Muscle of arm (tissue), 1 donor: ENCODE measurements at regions not wholly inside any gene's neighbourhood (a gene's known extent, or its start where the extent isn't known, plus 50 kb on each side); places are given as distances from the start of the nearest gene placed in this dataset.
"Not testable (repeated sequence)": the region's sequence is repeated elsewhere in the genome, so short reads cannot be mapped to it uniquely, and the experiment has no call there.

ENCODE experiments used
- DNase-seq: peaks from one replicate; pipeline ENCODE4 v3.0.0-alpha.2; 2013

DNA sequence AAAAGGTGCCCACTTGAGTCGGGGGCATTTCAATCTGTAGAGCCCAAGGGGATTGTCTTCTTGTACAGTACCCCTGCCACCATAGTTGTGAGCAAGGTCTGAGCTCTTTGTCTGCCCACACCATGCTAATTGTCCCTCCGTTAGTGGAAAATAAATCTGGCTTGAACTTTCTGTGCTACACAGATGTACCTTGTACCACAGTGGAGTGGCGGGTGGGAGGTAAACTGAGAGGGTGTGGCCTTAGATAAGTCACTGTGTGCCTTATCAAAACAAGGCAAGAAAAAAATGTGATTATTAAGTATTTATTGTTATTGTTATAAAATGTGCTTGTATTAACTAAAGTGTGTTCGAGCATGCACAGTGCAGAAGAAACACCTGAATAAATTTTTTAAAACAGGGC, 242.9 kb upstream of the C2CD4B start:
- no peak for DNase-seq

DNA sequence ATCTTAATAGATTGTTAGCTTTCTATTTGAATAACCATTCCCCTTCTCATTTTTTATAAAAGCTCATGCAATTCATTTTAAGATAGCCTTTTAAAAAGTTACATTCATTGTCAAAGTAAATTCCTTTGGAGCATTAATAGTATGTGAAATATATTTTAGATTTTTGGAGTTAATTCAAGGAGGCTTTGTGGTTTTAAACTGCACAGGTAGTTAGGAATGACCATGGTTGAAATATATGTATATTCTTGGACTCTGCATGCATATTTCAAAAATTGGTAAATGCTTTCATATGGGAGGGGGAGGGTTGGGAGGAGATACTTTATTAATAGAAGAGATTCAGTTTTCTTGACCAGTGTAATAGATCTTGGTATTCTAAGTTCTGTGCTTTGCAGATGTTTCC, 244.4 kb upstream of the C2CD4B start:
- DNase-seq: no peak

DNA sequence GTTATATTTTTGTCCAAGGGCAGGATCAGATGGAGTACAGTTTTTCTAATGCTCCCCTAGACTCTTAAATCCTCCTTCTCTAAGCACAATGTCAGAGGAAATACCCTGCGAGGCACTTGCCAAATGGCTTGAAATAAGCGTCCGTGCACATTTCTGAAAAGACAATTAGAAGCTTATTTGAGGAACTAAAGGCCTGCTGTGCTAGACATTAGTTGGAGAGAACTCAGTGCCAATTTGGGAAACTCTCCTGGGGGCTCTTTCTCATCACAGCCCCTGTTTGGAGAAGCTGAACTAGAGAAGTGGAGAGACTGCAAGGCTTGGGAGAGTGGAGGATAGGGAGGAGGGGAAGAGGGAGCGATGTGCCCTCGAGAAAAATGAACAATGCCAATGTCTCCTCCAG, 247.6 kb upstream of the C2CD4B start:
- peak; percentile 33 for DNase-seq

DNA sequence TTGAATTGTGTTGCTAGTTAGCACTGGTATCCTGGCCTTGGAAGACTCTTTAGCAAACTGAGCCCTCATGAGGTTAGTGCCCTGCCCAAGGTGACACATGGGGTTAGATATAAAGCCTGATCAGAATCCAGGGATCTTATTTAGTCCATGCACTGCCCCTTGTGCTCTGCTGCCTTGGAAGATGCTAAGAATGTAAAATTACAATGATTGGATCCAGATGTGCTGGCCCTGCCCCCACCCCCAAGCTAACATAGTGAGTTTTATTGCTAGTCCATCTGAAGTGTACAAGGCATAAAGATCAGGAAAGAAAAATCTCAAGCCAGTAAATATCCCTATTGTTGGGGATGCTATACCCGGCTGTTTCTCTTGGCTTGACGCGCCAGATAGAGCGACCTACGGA, 248.1 kb upstream of the C2CD4B start:
- DNase-seq: peak; percentile 77

DNA sequence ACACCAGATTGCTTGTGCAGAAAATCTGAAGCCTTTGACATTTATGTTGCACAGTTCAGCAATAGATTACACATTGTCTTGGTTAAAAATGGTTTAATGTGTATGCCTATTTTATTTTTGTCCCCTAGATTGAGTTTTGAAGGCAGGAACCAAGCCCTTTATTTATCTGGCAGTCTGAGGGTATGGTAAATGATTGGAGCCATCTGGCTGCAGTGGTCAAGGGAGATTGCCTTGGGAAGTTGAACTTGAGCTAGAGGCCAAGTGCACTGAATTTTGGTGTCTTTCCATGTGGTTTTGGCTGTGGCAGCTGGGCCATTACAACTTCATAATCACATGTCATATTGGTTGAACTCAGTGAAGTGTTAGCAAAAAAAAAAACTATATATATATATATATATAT, 248.7 kb upstream of the C2CD4B start:
- no peak for DNase-seq

DNA sequence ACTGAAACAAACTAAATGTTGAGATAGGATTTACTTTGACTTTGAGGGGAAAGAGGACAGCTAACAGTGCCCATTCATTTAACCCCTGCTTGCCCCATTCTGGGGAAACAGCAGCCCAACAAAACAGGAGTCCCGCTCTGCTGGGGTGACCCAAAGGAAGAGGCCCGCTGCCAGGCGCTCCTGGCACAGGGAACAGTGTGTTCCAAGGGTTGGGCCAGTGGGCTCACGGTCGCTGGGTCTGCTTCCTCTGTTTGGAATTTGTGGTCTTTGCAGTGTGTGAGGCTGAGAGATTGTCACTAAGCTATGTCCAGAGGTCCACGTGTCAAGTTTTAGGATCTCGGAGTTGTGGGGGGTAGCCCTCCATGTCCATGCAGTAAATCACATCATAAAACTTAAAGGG, 250.4 kb upstream of the C2CD4B start:
- DNase-seq: no peak

DNA sequence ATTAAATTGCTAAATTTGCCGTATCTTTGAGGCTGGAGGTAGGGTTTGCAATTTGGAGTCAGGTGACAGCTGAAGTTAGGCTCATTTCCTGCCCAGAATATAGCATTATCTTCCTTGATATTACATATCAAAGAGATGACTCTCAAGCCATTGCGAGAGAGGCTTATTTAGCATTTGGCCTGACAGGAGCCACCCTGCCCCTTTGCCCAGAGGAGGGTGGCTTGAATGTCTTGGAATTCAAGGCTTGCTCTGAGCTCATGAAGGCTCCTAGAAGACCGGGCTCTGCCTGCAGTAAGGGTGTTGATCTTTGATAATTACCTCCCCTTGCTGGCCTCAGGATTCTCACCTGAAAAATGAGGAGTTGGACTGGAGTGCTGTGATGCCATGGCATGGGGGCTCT, 251.4 kb upstream of the C2CD4B start:
- DNase-seq: no peak

DNA sequence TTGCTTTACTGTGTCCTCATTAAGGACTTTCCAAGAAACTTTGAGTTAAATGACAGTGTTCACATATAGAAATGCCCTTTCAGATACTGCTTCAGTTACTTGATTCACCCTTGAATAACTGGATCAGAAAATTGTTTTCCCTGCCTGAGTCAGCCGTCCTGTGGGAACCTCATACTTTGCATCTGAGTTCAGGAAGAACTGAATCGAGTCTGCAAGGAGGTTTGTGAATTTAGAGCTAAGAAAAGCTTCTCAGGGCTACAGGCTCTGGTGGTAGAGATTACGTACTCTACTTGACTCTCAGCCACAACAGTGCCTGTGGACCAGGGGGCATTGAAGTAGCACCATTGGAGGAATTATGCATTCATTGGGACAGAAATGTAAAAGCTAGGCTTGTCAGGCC, 252.4 kb upstream of the C2CD4B start:
- DNase-seq: no peak

DNA sequence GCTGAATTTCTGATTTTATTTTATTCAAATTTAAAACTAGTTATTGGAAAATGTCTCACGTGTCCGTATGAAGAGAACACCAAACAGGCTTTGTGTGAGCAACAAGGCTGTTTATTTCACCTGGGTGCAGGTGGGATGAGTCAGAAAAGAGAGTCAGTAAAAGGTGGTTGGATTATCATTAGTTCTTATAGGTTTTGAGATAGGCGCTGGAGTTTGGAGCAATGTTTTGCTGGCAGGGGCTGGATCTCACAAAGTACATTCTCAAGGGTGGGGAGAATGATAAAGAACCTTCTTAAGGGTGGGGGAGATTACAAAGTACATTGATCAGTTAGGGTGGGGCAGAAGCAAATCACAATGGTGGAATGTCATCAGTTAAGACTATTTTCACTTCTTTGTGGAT, 253.4 kb upstream of the C2CD4B start:
- DNase-seq: not testable (repeated sequence)

DNA sequence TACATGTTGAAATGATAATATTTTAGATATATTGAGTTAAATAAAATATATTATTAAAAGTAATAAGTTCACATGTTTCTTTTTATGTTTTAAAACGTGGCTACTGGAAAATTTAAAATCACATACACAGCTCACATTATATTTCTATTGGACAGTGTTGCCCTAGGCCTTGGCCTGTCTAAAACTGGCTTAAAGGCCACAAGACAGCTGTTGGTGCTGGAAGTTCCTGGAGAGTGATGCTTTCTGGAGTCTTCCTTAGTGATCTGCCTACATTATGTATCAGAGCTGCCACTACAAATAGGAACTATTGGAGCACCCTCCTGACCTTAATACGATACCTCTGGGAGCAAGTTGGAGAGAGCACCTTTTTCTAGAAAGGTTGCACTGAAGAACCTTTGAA, 254.1 kb upstream of the C2CD4B start:
- DNase-seq: no peak

DNA sequence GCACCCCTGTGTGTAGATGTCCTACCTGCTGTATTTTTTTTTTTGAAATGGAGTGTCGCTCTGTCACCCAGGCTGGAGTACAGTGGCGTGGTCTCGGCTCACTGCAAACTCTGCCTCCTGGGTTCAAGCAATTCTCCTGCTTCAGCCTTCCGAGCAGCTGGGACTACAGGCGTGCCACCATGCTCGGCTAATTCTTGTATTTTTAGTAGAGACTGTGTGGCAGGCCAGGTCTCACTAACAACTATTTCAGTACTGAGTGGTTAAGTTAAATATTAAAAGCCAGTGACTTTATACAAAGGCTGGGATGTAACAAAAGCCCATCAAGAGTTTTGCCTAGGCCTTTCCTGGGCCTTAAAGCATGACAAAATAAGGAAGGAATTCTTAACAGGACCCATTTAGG, 255.3 kb upstream of the C2CD4B start:
- not testable (repeated sequence) for DNase-seq

DNA sequence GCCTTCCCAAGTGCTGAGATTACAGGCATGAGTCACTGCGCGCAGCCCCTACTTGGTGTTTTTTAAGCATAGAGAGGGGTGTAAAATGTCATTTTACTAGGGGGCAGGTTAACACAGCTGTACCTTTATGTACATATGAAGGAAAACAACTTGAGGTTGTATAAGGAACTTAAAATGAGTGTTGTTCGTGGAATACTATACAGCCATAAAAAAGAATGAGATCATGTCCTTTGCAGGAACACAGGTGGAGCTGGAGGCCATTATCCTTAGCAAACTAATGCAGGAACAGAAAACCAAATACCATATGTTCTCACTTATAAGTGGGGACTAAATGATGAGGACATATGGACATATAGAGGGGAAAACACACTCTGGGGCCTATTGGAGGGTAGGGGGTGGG, 256.2 kb upstream of the C2CD4B start:
- DNase-seq: no peak

DNA sequence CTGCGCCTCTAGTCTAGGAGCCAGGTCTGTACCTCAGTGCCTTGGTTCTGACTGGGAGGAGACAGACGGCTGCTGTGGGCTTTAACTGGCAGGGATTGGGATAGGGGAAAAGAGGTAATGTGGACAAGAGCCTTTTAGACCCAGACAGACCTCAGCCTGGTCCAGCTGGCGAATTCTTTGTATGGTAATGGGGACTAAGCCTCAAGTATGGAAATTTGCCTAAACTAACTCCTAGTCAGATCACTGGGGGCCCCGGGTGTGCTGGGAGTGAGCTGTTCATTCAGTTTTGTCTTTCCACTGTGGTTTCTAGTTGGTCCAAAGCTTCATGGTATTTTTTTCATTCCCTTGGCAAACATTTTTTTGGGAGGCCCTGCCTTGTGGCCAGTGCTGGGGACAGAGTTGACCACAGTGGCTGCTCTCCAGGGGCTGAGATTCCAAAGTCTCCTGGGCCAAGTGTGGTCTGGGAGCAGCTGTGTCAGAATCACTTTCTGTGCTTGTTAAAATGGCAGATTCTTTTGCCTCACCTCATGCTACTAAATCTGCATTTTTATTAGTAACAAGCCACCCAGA, 261.4 kb upstream of the C2CD4B start:
- no peak for DNase-seq

DNA sequence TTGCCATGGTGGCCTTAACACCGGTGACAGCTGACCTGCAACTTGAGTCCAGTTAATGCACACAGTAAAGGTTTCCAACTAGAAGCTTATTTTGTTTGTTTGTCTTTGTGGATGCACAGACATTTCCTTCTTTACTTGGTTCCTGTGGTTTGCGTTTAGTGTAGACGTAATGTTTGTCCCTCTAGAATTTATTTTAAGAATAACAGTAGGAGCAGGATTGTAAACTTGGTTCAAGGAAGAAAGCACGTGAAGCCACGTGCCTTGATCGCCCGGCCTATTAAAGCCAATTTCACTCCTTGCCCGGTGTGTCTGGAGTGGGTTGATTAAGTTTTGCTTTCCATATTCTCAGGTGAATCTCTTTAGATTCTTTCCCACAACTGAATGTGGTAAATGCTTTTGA, 263.2 kb upstream of the C2CD4B start:
- no peak for DNase-seq

DNA sequence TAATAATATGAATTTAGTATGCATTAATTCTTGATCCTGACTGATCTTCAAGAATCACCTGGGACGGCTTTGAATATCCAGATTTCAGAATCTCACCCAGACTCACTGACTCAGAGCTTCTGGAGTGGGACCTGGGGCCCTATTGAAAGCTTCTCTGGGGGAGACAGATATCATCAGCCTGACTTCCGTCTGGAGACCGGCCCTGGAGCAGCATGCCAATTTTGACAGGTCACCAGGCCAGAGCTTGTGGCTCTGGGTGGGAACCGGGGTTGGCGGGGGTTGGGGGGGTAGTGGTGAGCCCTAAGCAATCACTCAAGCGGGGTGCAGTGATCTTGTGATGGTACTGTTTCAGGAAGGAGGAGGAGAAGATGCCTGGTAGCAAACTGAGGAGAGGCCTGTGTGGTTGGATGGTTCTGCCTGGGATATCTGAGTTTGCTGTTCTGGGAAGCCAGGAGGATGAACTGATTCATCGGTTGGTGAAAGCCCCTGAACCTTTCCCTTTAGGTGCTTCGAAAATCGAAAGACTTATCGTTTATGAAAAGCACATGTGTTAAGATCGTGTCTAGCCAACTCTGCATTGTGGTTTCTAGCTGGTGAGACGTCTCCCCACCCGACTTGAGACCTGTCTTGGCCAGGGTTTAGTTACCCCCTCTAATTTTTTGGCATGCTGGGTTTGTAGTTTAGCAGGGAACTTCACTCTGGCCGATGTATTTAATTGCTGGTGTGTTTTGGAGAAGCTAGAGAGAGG, 263.9 kb upstream of the C2CD4B start:
- no peak for DNase-seq

DNA sequence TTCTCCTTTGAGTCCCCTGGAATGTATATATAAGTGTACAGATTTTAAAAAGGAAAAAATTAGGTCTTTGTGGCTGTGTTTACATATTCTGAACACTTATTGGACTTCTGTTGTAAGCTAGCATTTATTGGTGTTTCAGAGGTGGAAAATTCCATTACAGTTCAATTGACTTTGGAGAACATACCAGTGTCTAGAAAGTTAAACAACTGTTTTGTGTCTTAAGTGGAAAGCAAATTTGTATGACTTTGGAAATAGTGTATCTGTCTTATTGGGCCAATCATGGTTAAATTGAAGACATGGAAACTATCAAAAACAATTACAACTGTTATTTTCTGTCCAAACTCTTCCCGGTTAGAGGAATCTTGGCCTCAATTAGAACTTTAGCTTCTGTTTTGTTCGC, 265.0 kb upstream of the C2CD4B start:
- DNase-seq: no peak

DNA sequence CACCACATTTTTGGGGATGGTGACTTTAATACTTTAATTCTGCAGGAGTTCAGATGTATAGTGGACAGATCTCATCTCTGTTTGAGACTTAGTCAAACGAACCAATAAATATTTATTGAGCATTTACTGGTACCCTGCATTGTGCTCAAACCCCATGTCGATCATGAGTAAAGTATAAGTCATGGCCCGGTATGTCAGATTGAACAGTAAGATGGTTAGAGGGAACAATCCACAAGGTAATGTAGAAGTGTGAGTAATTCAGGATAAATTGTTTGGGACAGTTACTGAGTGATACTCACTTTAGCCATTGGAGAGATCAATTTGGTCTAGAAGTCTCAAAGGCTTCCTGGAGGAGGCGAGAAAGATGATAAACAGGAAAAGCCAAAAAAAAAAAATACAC, 265.5 kb upstream of the C2CD4B start:
- DNase-seq: no peak

DNA sequence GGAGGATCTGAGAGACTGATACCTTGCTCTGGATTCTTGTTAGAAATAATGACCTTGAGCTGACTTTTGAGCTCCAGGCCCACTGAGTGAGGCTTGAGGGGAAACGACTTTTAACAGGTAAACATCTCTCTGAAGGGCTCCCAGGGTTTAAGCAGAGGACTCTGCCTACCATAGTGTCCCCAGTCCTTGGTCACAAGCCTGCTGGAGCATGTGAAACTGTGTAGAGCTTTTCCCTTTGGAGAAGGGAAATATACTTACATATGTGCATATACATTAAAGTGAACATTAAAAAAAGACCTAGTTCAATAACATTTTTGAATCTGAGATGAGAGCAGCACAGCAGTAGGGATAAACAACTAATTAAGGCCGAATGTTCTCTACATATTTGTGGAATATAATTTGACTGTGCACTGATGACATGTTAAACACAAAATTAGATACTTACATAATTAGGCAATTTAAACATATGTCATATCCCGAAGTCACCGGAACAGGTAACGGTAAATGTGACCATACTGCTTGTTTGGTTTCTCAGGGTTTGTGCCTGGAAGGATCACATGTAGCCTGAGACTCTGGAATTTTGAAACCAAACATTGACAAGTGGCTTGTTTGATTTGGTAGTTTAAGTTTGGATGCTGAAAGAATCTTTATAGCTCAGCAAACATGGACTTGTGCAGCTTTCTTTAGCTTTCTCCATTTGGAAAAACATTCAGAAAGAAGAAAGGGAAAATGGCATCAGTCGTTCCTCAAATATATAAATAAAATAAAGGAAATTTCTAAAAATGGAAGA, 266.1 kb upstream of the C2CD4B start:
- no peak for DNase-seq

DNA sequence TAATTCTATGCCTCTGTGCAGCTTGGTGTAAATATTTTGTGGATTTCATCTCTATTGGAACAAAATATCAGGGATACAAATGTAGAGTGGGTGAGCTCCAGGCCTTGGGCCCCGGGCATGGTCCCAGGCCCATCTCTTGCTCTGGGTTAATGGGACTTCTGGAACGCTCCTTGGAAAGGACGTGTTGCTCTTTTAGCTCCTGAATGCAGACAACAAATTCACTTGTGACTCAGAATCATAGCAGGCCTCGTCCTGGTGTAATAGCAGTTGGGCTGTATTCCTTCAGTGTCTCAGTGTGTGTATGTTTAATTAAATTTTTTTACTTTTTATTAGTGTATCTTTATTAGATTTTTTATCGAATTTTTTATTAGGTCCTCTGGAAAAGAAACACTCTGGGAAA, 266.7 kb upstream of the C2CD4B start:
- DNase-seq: no peak

DNA sequence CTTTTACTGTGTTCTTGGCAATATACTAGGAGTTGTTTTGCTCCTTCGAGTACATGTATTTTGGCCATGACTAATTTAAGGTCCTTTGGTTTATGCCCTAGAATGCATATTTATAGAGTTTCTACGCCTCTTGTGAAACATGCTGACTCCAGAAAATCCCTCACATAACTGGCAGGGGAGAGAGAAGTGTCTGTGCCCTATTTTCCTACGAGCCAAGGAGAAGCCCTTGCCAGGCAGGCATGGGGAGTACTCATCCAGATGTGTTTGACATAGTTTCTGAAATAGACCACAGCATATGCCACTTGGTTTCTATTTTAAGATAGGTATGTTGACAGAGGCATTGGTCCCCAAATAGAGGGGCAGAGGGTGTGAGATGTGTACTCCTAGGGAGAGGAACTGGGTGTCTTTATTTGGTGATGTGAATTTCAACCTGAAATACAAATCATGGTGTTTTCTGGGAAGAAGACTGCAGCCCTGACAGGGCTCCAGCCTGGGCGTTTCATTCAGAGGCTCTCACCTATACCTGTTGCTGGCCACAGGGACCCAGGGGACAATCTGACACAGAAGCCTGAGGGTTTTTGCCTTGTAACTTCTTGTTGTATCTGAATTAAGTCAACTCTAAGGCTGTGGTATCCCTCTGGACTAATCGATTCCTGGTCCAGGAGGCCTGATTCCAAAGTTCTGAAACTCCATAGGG, 267.8 kb upstream of the C2CD4B start:
- no peak for DNase-seq

DNA sequence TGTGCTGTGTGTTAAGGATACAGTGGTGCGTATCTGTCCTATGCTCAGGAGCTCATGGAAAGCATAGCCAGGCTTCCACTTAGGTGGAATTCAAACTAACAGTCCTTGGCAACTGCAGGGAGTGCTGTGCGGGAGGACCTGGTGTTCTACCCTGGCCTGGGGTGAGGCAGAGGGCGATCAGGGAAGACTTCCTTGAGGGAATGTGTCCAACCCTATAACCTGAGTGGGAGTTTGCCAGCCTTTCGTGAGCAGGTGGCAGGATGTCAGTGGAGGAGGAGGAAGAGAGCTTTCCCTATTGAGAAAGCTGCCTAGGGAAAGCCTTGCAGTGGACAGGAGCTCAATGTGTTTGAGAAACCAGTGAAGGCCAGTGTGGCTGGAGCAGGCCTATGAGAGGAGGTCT, 271.1 kb upstream of the C2CD4B start:
- DNase-seq: no peak

DNA sequence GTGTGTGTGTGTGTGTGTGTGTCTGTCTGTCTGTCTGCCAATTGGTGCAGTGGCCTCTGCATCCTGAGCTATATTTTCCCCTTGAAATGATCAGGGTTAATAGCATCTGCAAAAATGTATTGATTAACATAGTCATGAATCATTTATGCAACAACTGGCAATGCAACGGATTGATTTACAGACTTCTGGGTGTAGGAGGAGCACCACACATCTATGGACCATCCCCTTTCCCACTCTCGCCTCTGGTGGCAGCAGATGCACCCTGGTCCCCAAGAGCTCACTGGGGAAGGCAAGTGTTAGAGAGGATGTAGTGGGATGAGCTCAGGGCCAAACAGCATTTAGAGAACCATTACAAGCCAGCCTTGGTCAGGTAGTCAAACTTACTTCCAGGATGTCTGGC, 272.7 kb upstream of the C2CD4B start:
- no peak for DNase-seq

DNA sequence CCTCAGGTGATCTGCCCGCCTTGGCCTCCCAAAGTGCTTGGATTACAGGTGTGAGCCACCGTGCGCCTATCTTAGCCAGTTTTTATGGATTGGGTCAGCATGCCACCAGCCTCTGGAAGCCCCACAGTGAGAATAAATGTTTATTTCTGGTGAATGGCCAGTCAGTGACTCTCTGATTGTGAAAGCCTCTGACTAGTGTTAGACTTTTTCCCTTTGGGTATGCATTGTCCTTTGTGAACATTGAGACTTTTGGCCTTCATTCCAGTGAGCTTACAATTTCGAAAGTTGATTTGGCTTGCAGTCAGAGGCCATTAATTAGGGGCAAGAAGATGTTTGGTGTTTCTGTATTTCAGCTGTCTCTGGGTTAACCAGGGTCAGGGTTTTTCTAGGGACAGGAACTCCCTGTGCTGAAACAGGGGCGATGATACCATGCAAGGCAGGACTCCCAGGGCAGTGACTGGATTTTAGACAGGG, 274.5 kb upstream of the C2CD4B start:
- no peak for DNase-seq
